HepG2 (cell line): ENCODE measurements at regions not wholly inside any gene's neighbourhood (a gene's known extent, or its start where the extent isn't known, plus 50 kb on each side); places are given as distances from the start of the nearest gene placed in this dataset.

Experiments used
- ATAC-seq: fragments of 200-7000 bp; cut with Tn5 transposase; 3 replicates; pipeline ENCODE4 v1.9.1; 2020; ENCODE audit warnings: mild to moderate bottlenecking, moderate library complexity
- BruUV-seq: library from RNA; stranded (reverse); fragments of 400-500 nt; replicated peaks from 2 replicates; lab custom pipeline; 2021; lab: Mats Ljungman, UMichigan
- CTCF ChIA-PET: fragments of 300-600 bp; formaldehyde crosslinking; extraction: SDS; loops from one replicate; lab custom pipeline; 2021; ENCODE audit warnings: low total read pairs, inconsistent platforms, low intra/inter-chr PET ratio; lab: Yijun Ruan, JAX
- POLR2A ChIA-PET: fragments of 350-600 bp; sonication (Branson Sonifier 250); formaldehyde crosslinking; loops from one replicate; lab custom pipeline; 2020; ENCODE audit warnings: antibody characterized with exemption, inconsistent platforms; lab: Yijun Ruan, JAX
- DNase-seq: peaks from one replicate; pipeline ENCODE4 v3.0.0-alpha.2; 2015; ENCODE audit warnings: low spot score
- FAIRE-seq: peaks from 3 replicates; lab custom pipeline; 2011; peaks lifted over from hg19 to GRCh38; lab: Jason Lieb, UNC
- H2AFZ ChIP-seq: one replicate; pipeline ENCODE4 v1.6.1; 2011; ENCODE audit warnings: low read length, inconsistent platforms
- H3K27ac ChIP-seq: fragments of 300-600 bp; 3 replicates; pipeline ENCODE4 v1.8.0; 2011; ENCODE audit warnings: mixed run types, mild to moderate bottlenecking, mixed read lengths, low read length, inconsistent platforms; ENCODE audit not compliant: insufficient read depth; ENCODE audit errors: extremely low read length
- H3K27me3 ChIP-seq, 2 experiments: fragments of 200-600 bp in 1 of 2; 2 replicates in 1 of 2; 3 replicates in 1 of 2; pipeline versions ENCODE4 v1.6.0 to v1.8.0; 2011; ENCODE audit warnings: low read length in 2 of 2, mild to moderate bottlenecking in 2 of 2, moderate library complexity in 2 of 2, inconsistent platforms in 1 of 2; ENCODE audit not compliant: insufficient read depth in 2 of 2, control insufficient read depth in 1 of 2
- H3K36me3 ChIP-seq, 2 experiments: fragments of 200-600 bp in 1 of 2; replicated peaks in 1 of 2; 2 replicates in 1 of 2; 3 replicates in 1 of 2; pipeline versions ENCODE4 v1.5.1 to v1.8.0; 2011; ENCODE audit warnings: low read length in 2 of 2, inconsistent platforms in 1 of 2; ENCODE audit not compliant: insufficient read depth in 2 of 2, control insufficient read depth in 1 of 2
- H3K4me1 ChIP-seq: 2 replicates; pipeline ENCODE4 v1.5.1; 2012; ENCODE audit warnings: low read length, inconsistent platforms; ENCODE audit not compliant: insufficient read depth
- H3K4me2 ChIP-seq: 2 replicates; pipeline ENCODE4 v1.6.0; 2011; ENCODE audit warnings: low read depth, low read length, inconsistent platforms
- H3K4me3 ChIP-seq, 3 experiments: fragments of 200-600 bp in 1 of 3; sonication (generic), shearing (Covaris generic) in 1 of 3; replicated peaks in 1 of 3; 2 replicates each; pipeline ENCODE4 v1.5.1; 2011 to 2016; ENCODE audit warnings: low read length in 3 of 3, inconsistent platforms in 2 of 3, low read depth in 2 of 3, mild to moderate bottlenecking in 2 of 3, control low read depth in 1 of 3, mixed read lengths in 1 of 3; ENCODE audit not compliant: insufficient read depth in 1 of 3
- H3K79me2 ChIP-seq: one replicate; pipeline ENCODE4 v1.6.1; 2011; ENCODE audit warnings: low read length, inconsistent platforms; ENCODE audit not compliant: insufficient read depth
- H3K9ac ChIP-seq: 2 replicates; pipeline ENCODE4 v1.6.0; 2011; ENCODE audit warnings: mild to moderate bottlenecking, low read depth, low read length, inconsistent platforms; ENCODE audit not compliant: insufficient read depth
- H3K9me3 ChIP-seq: 2 replicates; pipeline ENCODE4 v1.5.1; 2012; ENCODE audit warnings: mild to moderate bottlenecking, low read length
- H4K20me1 ChIP-seq: 2 replicates; pipeline ENCODE4 v1.6.0; 2011; ENCODE audit warnings: inconsistent platforms, mild to moderate bottlenecking, low read length, moderate library complexity; ENCODE audit not compliant: insufficient read depth
- DDIT3 ChIP-seq: sonication (generic); formaldehyde crosslinking; IDR thresholded peaks from 2 replicates; pipeline ENCODE4 v1.4.0; 2020; ENCODE audit warnings: mild to moderate bottlenecking, missing genetic modification reagents
- MXD1 ChIP-seq: sonication (generic); formaldehyde crosslinking; IDR thresholded peaks from 2 replicates; pipeline ENCODE4 v1.4.0; 2020; ENCODE audit warnings: mild to moderate bottlenecking, missing genetic modification reagents
- NFE2L2 ChIP-seq: fragments of 150-350 bp; IDR thresholded peaks from 2 replicates; pipeline ENCODE4 v1.6.1; 2014; ENCODE audit warnings: low read length
- POLR2AphosphoS2 ChIP-seq: IDR thresholded peaks from 2 replicates; pipeline ENCODE4 v1.6.1; 2011; ENCODE audit warnings: low read depth, low read length, improper control_type of control experiment
- SATB2 ChIP-seq: sonication (generic); formaldehyde crosslinking; IDR thresholded peaks from 2 replicates; pipeline ENCODE4 v1.5.0; 2020; ENCODE audit warnings: missing genetic modification reagents
- SMAD9 ChIP-seq: sonication (generic); formaldehyde crosslinking; IDR thresholded peaks from 2 replicates; pipeline ENCODE4 v1.5.1; 2020; ENCODE audit warnings: mild to moderate bottlenecking, missing genetic modification reagents
- SRSF9 ChIP-seq: fragments of 200-400 bp; formaldehyde crosslinking; IDR thresholded peaks from 2 replicates; pipeline ENCODE4 v1.6.1; 2018; ENCODE audit warnings: borderline replicate concordance, mild to moderate bottlenecking, low read depth, low read length; ENCODE audit not compliant: insufficient read depth, poor library complexity, severe bottlenecking
- ZBTB42 ChIP-seq: sonication (generic); formaldehyde crosslinking; IDR thresholded peaks from 2 replicates; pipeline ENCODE4 v1.5.0; 2020; ENCODE audit warnings: mild to moderate bottlenecking, missing genetic modification reagents
- ZFP36L1 ChIP-seq: sonication (generic); formaldehyde crosslinking; IDR thresholded peaks from 2 replicates; pipeline ENCODE4 v1.8.0; 2022; ENCODE audit warnings: mild to moderate bottlenecking, missing genetic modification reagents, moderate library complexity
- ZGPAT ChIP-seq: IDR thresholded peaks from 2 replicates; pipeline ENCODE4 v1.6.1; 2016; ENCODE audit warnings: mild to moderate bottlenecking
- ZNF101 ChIP-seq: sonication (generic); formaldehyde crosslinking; IDR thresholded peaks from 2 replicates; pipeline ENCODE4 v1.4.0; 2020; ENCODE audit warnings: mild to moderate bottlenecking, low read depth, missing genetic modification reagents, borderline replicate concordance
- ZNF224 ChIP-seq: sonication (generic); formaldehyde crosslinking; IDR thresholded peaks from 2 replicates; pipeline ENCODE4 v1.5.0; 2020; ENCODE audit warnings: mild to moderate bottlenecking, missing genetic modification reagents
- ZNF281 ChIP-seq: sonication (generic); formaldehyde crosslinking; IDR thresholded peaks from 2 replicates; pipeline ENCODE4 v1.4.0; 2020; ENCODE audit warnings: missing genetic modification reagents, borderline replicate concordance
- ZNF367 ChIP-seq: sonication (generic); formaldehyde crosslinking; IDR thresholded peaks from 2 replicates; pipeline ENCODE4 v1.4.0; 2020; ENCODE audit warnings: missing genetic modification reagents, borderline replicate concordance
- ZNF512 ChIP-seq: sonication (generic); formaldehyde crosslinking; IDR thresholded peaks from 2 replicates; pipeline ENCODE4 v1.4.0; 2020; ENCODE audit warnings: mild to moderate bottlenecking, missing genetic modification reagents
- ZNF552 ChIP-seq: sonication (generic); formaldehyde crosslinking; IDR thresholded peaks from 2 replicates; pipeline ENCODE4 v1.9.0; 2022; ENCODE audit warnings: missing genetic modification reagents, mild to moderate bottlenecking, borderline replicate concordance
- ZNF639 ChIP-seq: conservative IDR thresholded peaks from 2 replicates; pipeline ENCODE4 v1.6.1; 2018; ENCODE audit warnings: missing genetic modification reagents
- ZNF768 ChIP-seq: sonication (generic); formaldehyde crosslinking; IDR thresholded peaks from 2 replicates; pipeline ENCODE4 v1.4.0; 2020; ENCODE audit warnings: missing genetic modification reagents
- WGBS: methylation state at CpG from one replicate; pipeline ENCODE4 v1.1.6; 2017; ENCODE audit warnings: low lambda C conversion rate; 5-methylcytosine and 5-hydroxymethylcytosine counted together
- in situ Hi-C: cut with HindIII; loops from 2 replicates; pipeline ENCODE4 v1.10.0; 2017; ENCODE audit warnings: low pct_unique_long_range_greater_than_20kb; ENCODE audit not compliant: extremely low pct_ligation_motif_present
- intact Hi-C: fragments of 100-400 bp; cut with micrococcal nuclease; formaldehyde crosslinking; loops from one replicate; pipeline ENCODE4 v1.10.0; 2022; ENCODE audit not compliant: unreplicated experiment

GRCh38 chr12:68414988-68415387 is 82.8 kb upstream of the MDM1 start (continued):
- TF ChIP-seq ZNF552: no peak
- no peak for TF ChIP-seq SRSF9
- TF ChIP-seq ZBTB42 (CRISPR knock-in tag): no peak
- TF ChIP-seq SATB2 (CRISPR knock-in tag): no peak
- no peak for TF ChIP-seq ZNF367 (CRISPR knock-in tag)
- no peak for TF ChIP-seq SMAD9 (CRISPR knock-in tag)
- TF ChIP-seq ZNF101: no peak
- no peak for TF ChIP-seq ZNF639 (CRISPR knock-in tag)
- TF ChIP-seq POLR2AphosphoS2: no peak
- no peak for TF ChIP-seq ZNF224 (CRISPR knock-in tag)

- H3K79me2 ChIP-seq: no peaks in the 10 kb centered on the region
- 59% methylated on average over 6 of the region's 6 CpGs for whole genome bisulfite sequencing
- FAIRE-seq (no peak), ATAC-seq (no peak), DNase-seq (no peak)
- H3K9ac ChIP-seq: no peak overlapping the region
- no peaks in the 10 kb centered on the region for H3K27me3 ChIP-seq
- H2AFZ ChIP-seq: no peak overlapping the region
- no peak overlapping the region for H3K4me2 ChIP-seq
- intact Hi-C loops: no loop called here
- in situ Hi-C loops: no loop called here
- no peaks in the 10 kb centered on the region for H3K36me3 ChIP-seq
- no peak overlapping the region for H3K27ac ChIP-seq
- BruUV-seq: no TSS peak
- no peak overlapping the region for H3K4me3 ChIP-seq
- no peaks in the 10 kb centered on the region for H3K9me3 ChIP-seq
- CTCF ChIA-PET: no interaction called here
- no peaks in the 10 kb centered on the region for H3K4me1 ChIP-seq
- no peaks in the 10 kb centered on the region for H4K20me1 ChIP-seq
- POLR2A ChIA-PET: no interaction called here
- TF ChIP-seq NFE2L2: no peak
- no peak for TF ChIP-seq ZNF512
- TF ChIP-seq ZFP36L1 (CRISPR knock-in tag): no peak
- no peak for TF ChIP-seq ZGPAT (CRISPR knock-in tag)
- no peak for TF ChIP-seq DDIT3 (CRISPR knock-in tag)
- no peak for TF ChIP-seq ZNF281 (CRISPR knock-in tag)
- TF ChIP-seq ZNF768: no peak
- TF ChIP-seq MXD1: no peak
These were observed 84.2 kb upstream of the MDM1 start for GRCh38 chr12:68416350-68416749.
